ENCODE measurements at regions not wholly inside any gene's neighbourhood (a gene's known extent, or its start where the extent isn't known, plus 50 kb on each side); places are given as distances from the start of the nearest gene placed in this dataset.

GRCh38 chr6:99011151-99011550 is 63.4 kb upstream of the FBXL4 start:
- TF ChIP-seq CTCF (IDR thresholded peaks at IDR 0.05; ENCODE audit: borderline replicate concordance, extremely low read depth, low read length, poor library complexity, severe bottlenecking), result no peak
- no peak for TF ChIP-seq EZH2 (IDR thresholded peaks at IDR 0.05; ENCODE audit: borderline replicate concordance, low read depth, low read length, severe bottlenecking)
